CMK (cell line): ENCODE measurements at regions not wholly inside any gene's neighbourhood (a gene's known extent, or its start where the extent isn't known, plus 50 kb on each side); places are given as distances from the start of the nearest gene placed in this dataset.
"Not testable (repeated sequence)": the region's sequence is repeated elsewhere in the genome, so short reads cannot be mapped to it uniquely, and the experiment has no call there.

Source experiments
- DNase-seq: peaks from one replicate; pipeline ENCODE4 v3.0.0-alpha.2; 2010; ENCODE audit warnings: low read depth

- no peak for DNase-seq
Measured at GRCh38 chr9:24071716-24072115, 245.7 kb upstream of the ELAVL2 start.

- no peak for DNase-seq
Measured at GRCh38 chr9:24071091-24071490, 245.1 kb upstream of the ELAVL2 start.

- DNase-seq: not testable (repeated sequence)
Measured at GRCh38 chr9:24067107-24067506, 241.1 kb upstream of the ELAVL2 start.

GRCh38 chr9:24059651-24060050 is 233.6 kb upstream of the ELAVL2 start:
- no peak for DNase-seq

- no peak for DNase-seq
Measured at GRCh38 chr9:24051587-24051986, 225.5 kb upstream of the ELAVL2 start.

GRCh38 chr9:24050239-24050638 is 224.2 kb upstream of the ELAVL2 start:
- not testable (repeated sequence) for DNase-seq

GRCh38 chr9:24045150-24045549 is 219.1 kb upstream of the ELAVL2 start:
- DNase-seq: no peak

GRCh38 chr9:24044576-24044975 is 218.5 kb upstream of the ELAVL2 start:
- no peak for DNase-seq

GRCh38 chr9:24041160-24041690 is 215.2 kb upstream of the ELAVL2 start:
- DNase-seq: no peak

- DNase-seq: no peak
Measured at GRCh38 chr9:24036459-24036858, 210.4 kb upstream of the ELAVL2 start.

- no peak for DNase-seq
Measured at GRCh38 chr9:24035816-24036215, 209.8 kb upstream of the ELAVL2 start.

GRCh38 chr9:24011881-24012280 is 185.8 kb upstream of the ELAVL2 start:
- DNase-seq: no peak

- no peak for DNase-seq
Measured at GRCh38 chr9:24011009-24011717, 185.1 kb upstream of the ELAVL2 start.

- no peak for DNase-seq
Measured at GRCh38 chr9:24009322-24009721, 183.3 kb upstream of the ELAVL2 start.

GRCh38 chr9:24007185-24007584 is 181.1 kb upstream of the ELAVL2 start:
- DNase-seq: no peak

GRCh38 chr9:23991874-23992273 is 165.8 kb upstream of the ELAVL2 start:
- DNase-seq: not testable (repeated sequence)

GRCh38 chr9:23979491-23979890 is 153.5 kb upstream of the ELAVL2 start:
- no peak for DNase-seq

GRCh38 chr9:23962101-23962500 is 136.1 kb upstream of the ELAVL2 start:
- DNase-seq: no peak

- no peak for DNase-seq
Measured at GRCh38 chr9:23945897-23946296, 119.9 kb upstream of the ELAVL2 start.

- DNase-seq: no peak
Measured at GRCh38 chr9:23941051-23941450, 115.0 kb upstream of the ELAVL2 start.

- no peak for DNase-seq
Measured at GRCh38 chr9:23938908-23939307, 112.9 kb upstream of the ELAVL2 start.

- no peak for DNase-seq
Measured at GRCh38 chr9:23934291-23934906, 108.4 kb upstream of the ELAVL2 start.

GRCh38 chr9:23933348-23933747 is 107.3 kb upstream of the ELAVL2 start:
- no peak for DNase-seq

- DNase-seq: no peak
Measured at GRCh38 chr9:23926368-23926767, 100.3 kb upstream of the ELAVL2 start.
